ENCODE measurements at regions not wholly inside any gene's neighbourhood (a gene's known extent, or its start where the extent isn't known, plus 50 kb on each side); places are given as distances from the start of the nearest gene placed in this dataset.

DNA sequence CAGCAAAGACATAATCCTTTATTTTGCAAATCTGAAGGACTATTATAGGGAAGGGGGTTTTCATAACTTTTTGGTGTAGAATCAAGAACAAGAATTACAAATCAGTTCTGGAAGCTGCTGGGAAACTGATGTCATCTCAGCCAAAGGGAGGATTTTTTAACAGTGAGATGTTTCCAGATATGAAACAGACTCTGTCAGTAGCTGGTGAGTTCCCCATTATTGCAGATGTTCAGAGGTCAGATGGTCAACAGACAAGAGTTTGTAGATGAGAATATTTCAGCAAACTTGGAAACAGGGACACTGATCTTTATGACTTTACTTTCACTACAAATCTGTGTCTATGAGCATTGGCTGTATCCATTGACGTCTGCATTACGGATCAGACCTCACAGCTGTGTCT lies 71.9 kb upstream of the LPP start:
- intact Hi-C loops (cut with micrococcal nuclease; ENCODE audit: unreplicated experiment) (no loop called here), in situ Hi-C loops (cut with HindIII; ENCODE audit: low pct_unique_long_range_greater_than_20kb, low sequenced_read_pairs) (no loop called here)
- ATAC-seq (no peak), DNase-seq (ENCODE audit: low read depth, low spot score) (no peak)
- BruUV-seq (replicated peaks): no TSS peak
- no peaks in the 10 kb centered on the region for H3K9me3 ChIP-seq (ENCODE audit: control insufficient read depth, insufficient read depth, low read depth, low read length)
- no peak overlapping the region for H3K27ac ChIP-seq (ENCODE audit: low read length)
- TF ChIP-seq, protein P1, sequence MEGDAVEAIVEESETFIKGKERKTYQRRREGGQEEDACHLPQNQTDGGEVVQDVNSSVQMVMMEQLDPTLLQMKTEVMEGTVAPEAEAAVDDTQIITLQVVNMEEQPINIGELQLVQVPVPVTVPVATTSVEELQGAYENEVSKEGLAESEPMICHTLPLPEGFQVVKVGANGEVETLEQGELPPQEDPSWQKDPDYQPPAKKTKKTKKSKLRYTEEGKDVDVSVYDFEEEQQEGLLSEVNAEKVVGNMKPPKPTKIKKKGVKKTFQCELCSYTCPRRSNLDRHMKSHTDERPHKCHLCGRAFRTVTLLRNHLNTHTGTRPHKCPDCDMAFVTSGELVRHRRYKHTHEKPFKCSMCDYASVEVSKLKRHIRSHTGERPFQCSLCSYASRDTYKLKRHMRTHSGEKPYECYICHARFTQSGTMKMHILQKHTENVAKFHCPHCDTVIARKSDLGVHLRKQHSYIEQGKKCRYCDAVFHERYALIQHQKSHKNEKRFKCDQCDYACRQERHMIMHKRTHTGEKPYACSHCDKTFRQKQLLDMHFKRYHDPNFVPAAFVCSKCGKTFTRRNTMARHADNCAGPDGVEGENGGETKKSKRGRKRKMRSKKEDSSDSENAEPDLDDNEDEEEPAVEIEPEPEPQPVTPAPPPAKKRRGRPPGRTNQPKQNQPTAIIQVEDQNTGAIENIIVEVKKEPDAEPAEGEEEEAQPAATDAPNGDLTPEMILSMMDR (IDR thresholded peaks at IDR 0.05): no peak
- TF ChIP-seq, protein P2, sequence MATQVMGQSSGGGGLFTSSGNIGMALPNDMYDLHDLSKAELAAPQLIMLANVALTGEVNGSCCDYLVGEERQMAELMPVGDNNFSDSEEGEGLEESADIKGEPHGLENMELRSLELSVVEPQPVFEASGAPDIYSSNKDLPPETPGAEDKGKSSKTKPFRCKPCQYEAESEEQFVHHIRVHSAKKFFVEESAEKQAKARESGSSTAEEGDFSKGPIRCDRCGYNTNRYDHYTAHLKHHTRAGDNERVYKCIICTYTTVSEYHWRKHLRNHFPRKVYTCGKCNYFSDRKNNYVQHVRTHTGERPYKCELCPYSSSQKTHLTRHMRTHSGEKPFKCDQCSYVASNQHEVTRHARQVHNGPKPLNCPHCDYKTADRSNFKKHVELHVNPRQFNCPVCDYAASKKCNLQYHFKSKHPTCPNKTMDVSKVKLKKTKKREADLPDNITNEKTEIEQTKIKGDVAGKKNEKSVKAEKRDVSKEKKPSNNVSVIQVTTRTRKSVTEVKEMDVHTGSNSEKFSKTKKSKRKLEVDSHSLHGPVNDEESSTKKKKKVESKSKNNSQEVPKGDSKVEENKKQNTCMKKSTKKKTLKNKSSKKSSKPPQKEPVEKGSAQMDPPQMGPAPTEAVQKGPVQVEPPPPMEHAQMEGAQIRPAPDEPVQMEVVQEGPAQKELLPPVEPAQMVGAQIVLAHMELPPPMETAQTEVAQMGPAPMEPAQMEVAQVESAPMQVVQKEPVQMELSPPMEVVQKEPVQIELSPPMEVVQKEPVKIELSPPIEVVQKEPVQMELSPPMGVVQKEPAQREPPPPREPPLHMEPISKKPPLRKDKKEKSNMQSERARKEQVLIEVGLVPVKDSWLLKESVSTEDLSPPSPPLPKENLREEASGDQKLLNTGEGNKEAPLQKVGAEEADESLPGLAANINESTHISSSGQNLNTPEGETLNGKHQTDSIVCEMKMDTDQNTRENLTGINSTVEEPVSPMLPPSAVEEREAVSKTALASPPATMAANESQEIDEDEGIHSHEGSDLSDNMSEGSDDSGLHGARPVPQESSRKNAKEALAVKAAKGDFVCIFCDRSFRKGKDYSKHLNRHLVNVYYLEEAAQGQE (IDR thresholded peaks at IDR 0.05; ENCODE audit: insufficient read depth in 1 of 2, low read depth in 2 of 2, low read length in 1 of 2): no peak
- no peak for TF ChIP-seq SIN3A (IDR thresholded peaks at IDR 0.05; ENCODE audit: borderline replicate concordance, insufficient read depth, low read depth, low read length)
- CTCF ChIA-PET: no interaction called here
- POLR2A ChIA-PET: no interaction called here
- H3K27me3 ChIP-seq (ENCODE audit: control insufficient read depth, insufficient read depth, low read length): no peaks in the 10 kb centered on the region
- H3K36me3 ChIP-seq (ENCODE audit: control insufficient read depth, insufficient read depth, low read length): no peaks in the 10 kb centered on the region
- no peaks in the 10 kb centered on the region for H3K4me1 ChIP-seq (ENCODE audit: control insufficient read depth, insufficient read depth, low read length)
- no peak overlapping the region for H3K4me3 ChIP-seq (ENCODE audit: low read depth in 2 of 2, low read length in 2 of 2)

DNA sequence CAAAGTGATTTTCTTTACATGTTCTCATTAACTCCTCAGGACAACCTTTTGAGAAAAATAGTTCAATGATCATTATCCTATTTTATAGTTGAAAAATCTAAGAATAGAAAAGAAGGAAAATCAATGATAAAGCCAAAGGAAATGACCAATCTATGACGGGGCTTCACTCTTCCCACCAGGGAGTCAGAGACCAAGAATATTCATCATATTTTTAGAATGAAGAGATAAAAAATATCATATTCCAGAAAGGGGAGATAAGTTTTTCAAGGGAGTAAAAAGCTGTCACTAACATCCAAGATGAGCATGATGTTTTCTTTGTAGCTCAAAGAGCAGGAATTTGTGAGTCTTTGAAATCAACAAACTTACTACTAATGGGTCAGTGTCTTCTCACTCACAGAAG lies 71.5 kb upstream of the LPP start:
- Histone ChIP-seq H3K27me3 (ENCODE audit: control insufficient read depth, insufficient read depth, low read length) (no peaks in the 10 kb centered on the region), H3K4me3 (ENCODE audit: low read depth in 2 of 2, low read length in 2 of 2) (no peak overlapping the region), H3K36me3 (ENCODE audit: control insufficient read depth, insufficient read depth, low read length) (no peaks in the 10 kb centered on the region), H3K4me1 (ENCODE audit: control insufficient read depth, insufficient read depth, low read length) (no peaks in the 10 kb centered on the region), H3K27ac (ENCODE audit: low read length) (no peak overlapping the region), H3K9me3 (ENCODE audit: control insufficient read depth, insufficient read depth, low read depth, low read length) (no peaks in the 10 kb centered on the region)
- ChIA-PET POLR2A (no interaction called here), CTCF (no interaction called here)
- TF ChIP-seq TCF7L2 (IDR thresholded peaks at IDR 0.05; ENCODE audit: low read depth, low read length) (no peak), POLR2AphosphoS5 (IDR thresholded peaks at IDR 0.05; ENCODE audit: low read depth, low read length) (no peak), SIN3A (IDR thresholded peaks at IDR 0.05; ENCODE audit: borderline replicate concordance, insufficient read depth, low read depth, low read length) (no peak)
- TF ChIP-seq, protein P1 (IDR thresholded peaks at IDR 0.05): no peak
- TF ChIP-seq, protein P2 (IDR thresholded peaks at IDR 0.05; ENCODE audit: insufficient read depth in 1 of 2, low read depth in 2 of 2, low read length in 1 of 2): no peak
- ATAC-seq (no peak), DNase-seq (ENCODE audit: low read depth, low spot score) (no peak)
- intact Hi-C loops (cut with micrococcal nuclease; ENCODE audit: unreplicated experiment): no loop called here
- in situ Hi-C loops (cut with HindIII; ENCODE audit: low pct_unique_long_range_greater_than_20kb, low sequenced_read_pairs): no loop called here
- BruUV-seq (replicated peaks): no TSS peak

Data from Panc1 (cell line).